GM18517 (cell line): ENCODE measurements at regions not wholly inside any gene's neighbourhood (a gene's known extent, or its start where the extent isn't known, plus 50 kb on each side); places are given as distances from the start of the nearest gene placed in this dataset.

Experiments used
- ATAC-seq: cut with Tn5 transposase; IDR thresholded peaks from one replicate; pipeline ENCODE4 v1.9.1; 2021; ENCODE audit warnings: mild to moderate bottlenecking, moderate library complexity; ENCODE audit not compliant: unreplicated experiment

GRCh38 chr4:36394352-36394903 is 113.0 kb downstream of the DTHD1 start:
- peak; percentile 43 for ATAC-seq

GRCh38 chr4:36399762-36400353 is 118.4 kb downstream of the DTHD1 start:
- ATAC-seq = peak; percentile 79

- ATAC-seq = no peak
These were observed 120.8 kb downstream of the DTHD1 start for GRCh38 chr4:36402008-36402758.

GRCh38 chr4:36411338-36411737 is 129.9 kb downstream of the DTHD1 start:
- ATAC-seq = no peak

- no peak for ATAC-seq
These were observed 132.8 kb downstream of the DTHD1 start for GRCh38 chr4:36414248-36414647.

GRCh38 chr4:36417146-36417545 is 135.7 kb downstream of the DTHD1 start:
- no peak for ATAC-seq

GRCh38 chr4:36420111-36420679 is 138.8 kb downstream of the DTHD1 start:
- no peak for ATAC-seq

GRCh38 chr4:36422607-36423006 is 141.2 kb downstream of the DTHD1 start:
- ATAC-seq = no peak

GRCh38 chr4:36426741-36427140 is 145.3 kb downstream of the DTHD1 start:
- no peak for ATAC-seq

GRCh38 chr4:36427696-36428095 is 146.3 kb downstream of the DTHD1 start:
- no peak for ATAC-seq

- ATAC-seq = no peak
These were observed 151.2 kb downstream of the DTHD1 start for GRCh38 chr4:36432586-36432985.

GRCh38 chr4:36439556-36439955 is 158.1 kb downstream of the DTHD1 start:
- ATAC-seq = no peak

GRCh38 chr4:36445480-36445879 is 164.1 kb downstream of the DTHD1 start:
- ATAC-seq = no peak

- no peak for ATAC-seq
These were observed 164.9 kb downstream of the DTHD1 start for GRCh38 chr4:36446275-36446674.

GRCh38 chr4:36461344-36461743 is 179.9 kb downstream of the DTHD1 start:
- no peak for ATAC-seq

- no peak for ATAC-seq
These were observed 186.3 kb downstream of the DTHD1 start for GRCh38 chr4:36467670-36468069.

GRCh38 chr4:36471903-36472302 is 190.5 kb downstream of the DTHD1 start:
- ATAC-seq = no peak

- no peak for ATAC-seq
These were observed 194.7 kb downstream of the DTHD1 start for GRCh38 chr4:36476135-36476534.

GRCh38 chr4:36477861-36478260 is 196.4 kb downstream of the DTHD1 start:
- no peak for ATAC-seq

- ATAC-seq = no peak
These were observed 204.5 kb downstream of the DTHD1 start for GRCh38 chr4:36485885-36486284.

GRCh38 chr4:36489798-36490197 is 208.4 kb downstream of the DTHD1 start:
- ATAC-seq = no peak

GRCh38 chr4:36492041-36492440 is 210.6 kb downstream of the DTHD1 start:
- no peak for ATAC-seq
